ENCODE measurements at regions not wholly inside any gene's neighbourhood (a gene's known extent, or its start where the extent isn't known, plus 50 kb on each side); places are given as distances from the start of the nearest gene placed in this dataset.

DNA sequence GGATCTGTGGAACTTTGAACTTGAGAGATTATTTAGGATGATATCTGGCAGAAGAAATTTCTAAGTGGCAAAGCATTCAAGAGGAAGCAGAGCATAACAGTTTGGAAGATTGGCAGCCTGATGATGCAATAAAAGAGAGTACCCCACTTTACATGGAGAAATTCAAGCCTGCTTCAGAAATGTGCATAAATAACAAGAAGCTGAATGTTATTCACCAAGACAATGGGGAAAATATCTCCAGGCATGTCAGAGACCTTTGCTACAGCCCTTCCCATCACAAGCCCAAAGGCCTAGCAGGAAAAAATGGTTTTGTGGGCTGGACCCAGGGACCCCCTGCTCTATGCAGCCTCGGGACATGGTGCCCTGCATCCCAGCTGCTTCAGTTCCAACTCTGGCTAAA lies 420.8 kb downstream of the DTHD1 start:
- TF ChIP-seq, protein P1, sequence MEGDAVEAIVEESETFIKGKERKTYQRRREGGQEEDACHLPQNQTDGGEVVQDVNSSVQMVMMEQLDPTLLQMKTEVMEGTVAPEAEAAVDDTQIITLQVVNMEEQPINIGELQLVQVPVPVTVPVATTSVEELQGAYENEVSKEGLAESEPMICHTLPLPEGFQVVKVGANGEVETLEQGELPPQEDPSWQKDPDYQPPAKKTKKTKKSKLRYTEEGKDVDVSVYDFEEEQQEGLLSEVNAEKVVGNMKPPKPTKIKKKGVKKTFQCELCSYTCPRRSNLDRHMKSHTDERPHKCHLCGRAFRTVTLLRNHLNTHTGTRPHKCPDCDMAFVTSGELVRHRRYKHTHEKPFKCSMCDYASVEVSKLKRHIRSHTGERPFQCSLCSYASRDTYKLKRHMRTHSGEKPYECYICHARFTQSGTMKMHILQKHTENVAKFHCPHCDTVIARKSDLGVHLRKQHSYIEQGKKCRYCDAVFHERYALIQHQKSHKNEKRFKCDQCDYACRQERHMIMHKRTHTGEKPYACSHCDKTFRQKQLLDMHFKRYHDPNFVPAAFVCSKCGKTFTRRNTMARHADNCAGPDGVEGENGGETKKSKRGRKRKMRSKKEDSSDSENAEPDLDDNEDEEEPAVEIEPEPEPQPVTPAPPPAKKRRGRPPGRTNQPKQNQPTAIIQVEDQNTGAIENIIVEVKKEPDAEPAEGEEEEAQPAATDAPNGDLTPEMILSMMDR (IDR thresholded peaks at IDR 0.05) = no peak
- TF ChIP-seq POLR2A (IDR thresholded peaks at IDR 0.05) = no peak
